ENCODE measurements at regions not wholly inside any gene's neighbourhood (a gene's known extent, or its start where the extent isn't known, plus 50 kb on each side); places are given as distances from the start of the nearest gene placed in this dataset.

GRCh38 chr15:39497759-39498565 is 82.9 kb upstream of the THBS1 start:
- POLR2A ChIA-PET (ENCODE audit: low non-redundant PET): no interaction called here
- no peak for TF ChIP-seq CTCF (conservative IDR thresholded peaks at IDR 0.05; ENCODE audit: low read depth)
- no peak for DNase-seq (ENCODE audit: low spot score)
- CTCF ChIA-PET: interaction anchor here (0.6 kb wide), 1 partner anchor 490 kb away, joined by 3 read pairs; no protein-coding TSS in a partner anchor
- no peak overlapping the region for H3K27ac ChIP-seq

GRCh38 chr15:39498629-39499028 is 82.2 kb upstream of the THBS1 start:
- DNase-seq (ENCODE audit: low spot score): no peak
- POLR2A ChIA-PET (ENCODE audit: low non-redundant PET): no interaction called here
- no peak for TF ChIP-seq CTCF (conservative IDR thresholded peaks at IDR 0.05; ENCODE audit: low read depth)
- CTCF ChIA-PET: no interaction called here
- H3K27ac ChIP-seq: no peak overlapping the region

- POLR2A ChIA-PET (ENCODE audit: low non-redundant PET): no interaction called here
- TF ChIP-seq CTCF (conservative IDR thresholded peaks at IDR 0.05; ENCODE audit: low read depth): no peak
- no peak for DNase-seq (ENCODE audit: low spot score)
- no peak overlapping the region for H3K27ac ChIP-seq
- CTCF ChIA-PET: no interaction called here
Measured at GRCh38 chr15:39499042-39499441, 81.8 kb upstream of the THBS1 start.

- no peak for TF ChIP-seq CTCF (conservative IDR thresholded peaks at IDR 0.05; ENCODE audit: low read depth)
- ChIA-PET CTCF (no interaction called here), POLR2A (ENCODE audit: low non-redundant PET) (no interaction called here)
- DNase-seq (ENCODE audit: low spot score): no peak
- H3K27ac ChIP-seq: no peak overlapping the region
Measured at GRCh38 chr15:39499681-39500080, 81.2 kb upstream of the THBS1 start.

GRCh38 chr15:39501366-39502081 is 79.4 kb upstream of the THBS1 start:
- ChIA-PET CTCF (interaction anchor here (0.8 kb wide), 1 partner anchor 780 kb away, joined by 3 read pairs; no protein-coding TSS in a partner anchor), POLR2A (ENCODE audit: low non-redundant PET) (no interaction called here)
- DNase-seq (ENCODE audit: low spot score): no peak
- H3K27ac ChIP-seq: no peak overlapping the region
- TF ChIP-seq CTCF (conservative IDR thresholded peaks at IDR 0.05; ENCODE audit: low read depth): no peak

- ChIA-PET CTCF (interaction anchor here (0.8 kb wide), 1 partner anchor 780 kb away, joined by 3 read pairs; no protein-coding TSS in a partner anchor), POLR2A (ENCODE audit: low non-redundant PET) (no interaction called here)
- no peak for TF ChIP-seq CTCF (conservative IDR thresholded peaks at IDR 0.05; ENCODE audit: low read depth)
- DNase-seq (ENCODE audit: low spot score): no peak
- no peak overlapping the region for H3K27ac ChIP-seq
Measured at GRCh38 chr15:39502082-39502447, 78.8 kb upstream of the THBS1 start.

All from RWPE1 (cell line).